OCI-LY7 (cell line): ENCODE measurements at regions not wholly inside any gene's neighbourhood (a gene's known extent, or its start where the extent isn't known, plus 50 kb on each side); places are given as distances from the start of the nearest gene placed in this dataset.

Source experiments
- EZH2phosphoT487 ChIP-seq: fragments of 200-600 bp; sonication (generic); IDR thresholded peaks from 2 replicates; pipeline ENCODE4 v1.6.1; 2018; ENCODE audit warnings: low read depth, borderline replicate concordance, mild to moderate bottlenecking, mixed run types, antibody characterized with exemption, low read length, moderate library complexity, mixed read lengths
- TF ChIP-seq, protein P1 (sequence below): fragments of 200-600 bp; sonication (generic); conservative IDR thresholded peaks from 2 replicates; pipeline ENCODE4 v1.5.1; 2014; ENCODE audit warnings: mild to moderate bottlenecking, antibody characterized with exemption, low read length, moderate library complexity, mixed read lengths

DNA sequence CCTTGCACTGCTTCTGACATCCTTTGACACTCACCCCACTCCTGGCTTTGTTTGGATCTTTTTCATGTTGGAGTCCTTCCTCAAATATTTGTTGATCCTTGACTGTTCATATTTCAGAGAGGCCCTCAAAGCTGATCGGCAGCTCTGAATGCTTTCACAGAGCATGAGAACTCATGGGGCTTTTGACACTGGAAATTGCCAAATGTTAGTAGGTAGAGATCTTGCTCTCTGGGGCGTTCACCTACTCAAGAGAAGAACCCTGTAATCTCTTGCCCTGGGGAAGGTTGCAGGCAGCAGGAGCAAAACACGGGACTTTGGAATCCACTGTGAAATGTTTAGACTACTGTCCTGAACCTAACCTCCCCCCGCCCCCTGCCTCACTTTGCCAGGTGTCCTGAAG lies 67.4 kb upstream of the STUM start:
- TF ChIP-seq, protein P1, sequence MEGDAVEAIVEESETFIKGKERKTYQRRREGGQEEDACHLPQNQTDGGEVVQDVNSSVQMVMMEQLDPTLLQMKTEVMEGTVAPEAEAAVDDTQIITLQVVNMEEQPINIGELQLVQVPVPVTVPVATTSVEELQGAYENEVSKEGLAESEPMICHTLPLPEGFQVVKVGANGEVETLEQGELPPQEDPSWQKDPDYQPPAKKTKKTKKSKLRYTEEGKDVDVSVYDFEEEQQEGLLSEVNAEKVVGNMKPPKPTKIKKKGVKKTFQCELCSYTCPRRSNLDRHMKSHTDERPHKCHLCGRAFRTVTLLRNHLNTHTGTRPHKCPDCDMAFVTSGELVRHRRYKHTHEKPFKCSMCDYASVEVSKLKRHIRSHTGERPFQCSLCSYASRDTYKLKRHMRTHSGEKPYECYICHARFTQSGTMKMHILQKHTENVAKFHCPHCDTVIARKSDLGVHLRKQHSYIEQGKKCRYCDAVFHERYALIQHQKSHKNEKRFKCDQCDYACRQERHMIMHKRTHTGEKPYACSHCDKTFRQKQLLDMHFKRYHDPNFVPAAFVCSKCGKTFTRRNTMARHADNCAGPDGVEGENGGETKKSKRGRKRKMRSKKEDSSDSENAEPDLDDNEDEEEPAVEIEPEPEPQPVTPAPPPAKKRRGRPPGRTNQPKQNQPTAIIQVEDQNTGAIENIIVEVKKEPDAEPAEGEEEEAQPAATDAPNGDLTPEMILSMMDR: no peak
- no peak for TF ChIP-seq EZH2phosphoT487
